Erythroblast (primary cell): ENCODE measurements at regions not wholly inside any gene's neighbourhood (a gene's known extent, or its start where the extent isn't known, plus 50 kb on each side); places are given as distances from the start of the nearest gene placed in this dataset.

Experiments used
- DNase-seq, 2 experiments: peaks; one replicate each; lab custom pipeline; 2025; lab: John Stamatoyannopoulos, UW
- GATA1 ChIP-seq: IDR thresholded peaks from 2 replicates; pipeline ENCODE4 v1.6.1; 2011; ENCODE audit warnings: low read depth, mild to moderate bottlenecking, control low read depth, low read length, moderate library complexity
- POLR2A ChIP-seq: IDR thresholded peaks from 2 replicates; pipeline ENCODE4 v1.6.1; 2011; ENCODE audit warnings: mild to moderate bottlenecking, low read length

DNA sequence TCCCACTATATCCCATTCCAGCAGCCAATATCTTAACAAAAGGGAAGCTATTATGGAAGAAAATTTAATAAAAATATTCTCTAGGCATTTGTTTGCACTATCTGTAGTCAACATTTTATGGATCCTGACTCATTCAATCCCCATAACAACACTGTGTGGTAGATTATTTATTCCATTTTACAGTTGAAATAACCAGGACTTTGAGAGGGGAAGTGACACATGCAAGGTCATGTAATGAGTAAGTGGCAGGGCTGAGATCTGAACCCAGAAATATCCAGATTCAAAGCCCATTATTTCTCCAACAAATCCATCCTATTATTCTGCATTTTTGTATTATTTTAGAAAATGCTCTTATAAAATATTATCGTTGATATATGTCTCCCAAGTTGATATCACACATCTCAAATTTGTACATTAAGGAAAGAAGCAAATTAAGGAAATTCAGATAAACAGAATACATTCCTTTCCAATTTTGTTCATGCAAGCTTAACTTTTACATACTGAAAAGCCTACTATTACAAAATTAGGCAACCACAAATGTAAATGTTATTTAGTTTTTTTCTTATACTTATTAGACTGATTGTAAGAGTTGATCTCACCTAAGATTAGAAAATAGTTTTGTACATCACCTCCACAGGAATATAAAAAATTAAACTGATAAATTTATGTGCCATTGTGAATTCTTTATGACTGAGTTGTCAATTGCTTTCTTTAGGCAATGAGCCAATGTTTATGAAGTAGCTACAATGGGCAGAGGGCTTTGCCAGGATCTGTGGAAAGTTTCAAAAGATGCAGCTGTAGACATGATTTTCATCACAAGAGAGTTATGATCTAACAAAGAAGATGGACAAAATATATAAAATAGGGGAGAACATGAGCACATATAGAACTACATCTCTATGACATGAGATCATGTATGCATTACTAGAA, 55.1 kb upstream of the E2F7 start:
- TF ChIP-seq GATA1 (no peak), POLR2A (no peak)
- no peak for DNase-seq

DNA sequence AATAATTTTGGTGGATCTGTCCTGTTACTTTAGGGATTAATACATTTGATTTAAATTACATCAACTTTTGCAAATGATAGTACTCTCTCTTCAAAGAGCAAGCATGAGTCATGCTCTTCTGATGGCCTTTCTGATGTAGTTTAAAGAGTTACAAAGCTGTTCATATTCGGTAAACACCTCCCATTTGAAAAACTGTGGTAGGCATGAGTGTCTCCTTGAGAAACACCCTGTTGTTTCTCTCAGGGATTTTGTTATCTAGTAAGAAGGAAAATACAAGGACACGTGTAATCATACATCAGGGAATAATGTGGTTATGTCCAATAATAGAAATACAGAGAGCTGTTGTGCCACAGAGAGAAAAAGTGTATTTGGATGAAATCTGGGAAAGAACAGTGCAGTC, 53.3 kb upstream of the E2F7 start:
- TF ChIP-seq GATA1 (no peak), POLR2A (no peak)
- no peak for DNase-seq

DNA sequence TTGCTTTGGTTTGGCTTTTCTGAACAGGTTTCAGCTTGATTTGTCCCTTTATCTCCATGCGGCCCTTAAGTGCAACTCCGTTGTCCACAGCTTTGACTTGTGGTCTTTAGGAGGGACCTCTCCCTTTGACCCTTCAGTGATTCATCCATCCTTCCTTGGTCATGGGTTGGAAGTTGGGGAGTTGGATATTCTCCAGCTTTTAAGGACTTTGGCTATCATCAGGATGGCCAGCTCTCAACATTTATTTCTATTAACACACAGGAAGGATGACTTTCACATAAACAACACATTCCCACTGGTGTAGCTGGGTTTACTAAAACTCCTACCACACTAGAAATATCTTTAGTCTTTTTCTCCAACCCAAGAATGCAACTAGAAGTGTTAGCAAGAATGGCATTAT, 50.9 kb upstream of the E2F7 start:
- no peak for DNase-seq
- TF ChIP-seq POLR2A (no peak), GATA1 (no peak)

DNA sequence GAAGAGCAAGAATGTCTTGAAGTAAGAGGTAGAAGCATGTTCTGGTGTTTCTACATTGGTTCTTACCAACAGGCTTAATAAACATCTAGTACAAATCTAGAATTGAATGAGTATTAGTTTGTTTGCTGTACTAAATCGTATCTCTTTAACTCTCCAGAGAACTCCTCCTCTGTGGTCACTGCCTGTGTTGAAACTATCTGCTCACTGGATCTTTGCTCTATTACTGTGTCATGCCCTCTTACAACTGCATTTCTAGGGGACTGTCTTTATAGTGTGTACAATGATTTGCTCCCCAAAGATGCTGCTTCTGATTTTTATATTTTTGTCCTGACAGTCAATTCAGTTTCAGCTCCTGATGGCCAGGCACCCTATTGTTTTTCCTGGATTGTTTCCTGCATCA, 50.1 kb upstream of the E2F7 start:
- DNase-seq: no peak
- TF ChIP-seq GATA1 (no peak), POLR2A (no peak)
